Gastroesophageal sphincter (tissue), 3 donors: ENCODE measurements at regions not wholly inside any gene's neighbourhood (a gene's known extent, or its start where the extent isn't known, plus 50 kb on each side); places are given as distances from the start of the nearest gene placed in this dataset.

Experiments used
- EP300 ChIP-seq: sonication (generic); formaldehyde crosslinking; IDR thresholded peaks from one replicate; pipeline ENCODE4 v1.6.1; 2017; ENCODE audit warnings: antibody characterized with exemption, mild to moderate bottlenecking
- POLR2A ChIP-seq, 2 donors: fragments of 450-650 bp; IDR thresholded peaks; one replicate each; pipeline ENCODE4 v1.6.1; 2017; ENCODE audit warnings: antibody characterized with exemption in 2 of 2, mild to moderate bottlenecking in 2 of 2, moderate library complexity in 1 of 2
- POLR2AphosphoS5 ChIP-seq: sonication (generic); formaldehyde crosslinking; IDR thresholded peaks from one replicate; pipeline ENCODE4 v1.6.1; 2017; ENCODE audit warnings: antibody characterized with exemption
- TF ChIP-seq, protein P1 (sequence below), 4 experiments: fragments of 200-600 bp in 2 of 4; fragments of 450-650 bp in 2 of 4; sonication (generic) in 1 of 4; IDR thresholded peaks; one replicate each; pipeline ENCODE4 v1.5.1; 2017 to 2019; ENCODE audit warnings: antibody characterized with exemption in 4 of 4, mild to moderate bottlenecking in 2 of 4, moderate library complexity in 2 of 4

DNA sequence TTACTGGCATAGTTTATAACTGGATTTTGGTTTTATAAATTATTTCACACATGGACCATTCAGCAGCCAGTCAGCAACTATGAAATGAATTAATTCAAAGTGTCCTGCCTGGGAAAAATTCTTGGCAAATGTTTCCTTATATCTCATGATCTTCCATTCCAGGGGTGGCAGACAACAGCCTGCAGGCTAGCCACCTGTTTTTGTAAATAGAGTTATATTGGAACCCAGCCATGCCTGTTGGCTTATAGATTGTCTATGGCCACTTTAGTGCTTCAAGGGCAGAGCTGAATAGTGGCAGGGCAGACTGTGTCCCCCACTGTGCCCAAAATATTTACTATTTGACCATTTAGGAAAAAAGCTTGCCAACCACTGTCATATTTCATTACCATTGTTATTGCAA, 613.7 kb downstream of the TMEM114 start:
- TF ChIP-seq, protein P1, sequence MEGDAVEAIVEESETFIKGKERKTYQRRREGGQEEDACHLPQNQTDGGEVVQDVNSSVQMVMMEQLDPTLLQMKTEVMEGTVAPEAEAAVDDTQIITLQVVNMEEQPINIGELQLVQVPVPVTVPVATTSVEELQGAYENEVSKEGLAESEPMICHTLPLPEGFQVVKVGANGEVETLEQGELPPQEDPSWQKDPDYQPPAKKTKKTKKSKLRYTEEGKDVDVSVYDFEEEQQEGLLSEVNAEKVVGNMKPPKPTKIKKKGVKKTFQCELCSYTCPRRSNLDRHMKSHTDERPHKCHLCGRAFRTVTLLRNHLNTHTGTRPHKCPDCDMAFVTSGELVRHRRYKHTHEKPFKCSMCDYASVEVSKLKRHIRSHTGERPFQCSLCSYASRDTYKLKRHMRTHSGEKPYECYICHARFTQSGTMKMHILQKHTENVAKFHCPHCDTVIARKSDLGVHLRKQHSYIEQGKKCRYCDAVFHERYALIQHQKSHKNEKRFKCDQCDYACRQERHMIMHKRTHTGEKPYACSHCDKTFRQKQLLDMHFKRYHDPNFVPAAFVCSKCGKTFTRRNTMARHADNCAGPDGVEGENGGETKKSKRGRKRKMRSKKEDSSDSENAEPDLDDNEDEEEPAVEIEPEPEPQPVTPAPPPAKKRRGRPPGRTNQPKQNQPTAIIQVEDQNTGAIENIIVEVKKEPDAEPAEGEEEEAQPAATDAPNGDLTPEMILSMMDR (IDR thresholded peaks at IDR 0.05): no peak
- TF ChIP-seq POLR2A (IDR thresholded peaks at IDR 0.05) (no peak), POLR2AphosphoS5 (no peak), EP300 (no peak)
